Suprapubic skin (tissue), 4 donors: ENCODE measurements at regions not wholly inside any gene's neighbourhood (a gene's known extent, or its start where the extent isn't known, plus 50 kb on each side); places are given as distances from the start of the nearest gene placed in this dataset.

Experiments used
- DNase-seq, 2 donors: peaks; one replicate each; pipeline ENCODE4 v3.0.0-alpha.2; 2019; ENCODE audit warnings: low spot score in 2 of 2
- H3K27ac ChIP-seq: fragments of 200-600 bp; sonication (generic); one replicate; pipeline ENCODE4 v1.5.1; 2019
- H3K27me3 ChIP-seq: fragments of 200-600 bp; sonication (generic); one replicate; pipeline ENCODE4 v1.5.1; 2019
- H3K36me3 ChIP-seq: fragments of 200-600 bp; sonication (generic); one replicate; pipeline ENCODE4 v1.5.1; 2019
- H3K4me1 ChIP-seq: fragments of 200-600 bp; sonication (generic); one replicate; pipeline ENCODE4 v1.5.1; 2019
- H3K4me3 ChIP-seq: fragments of 200-600 bp; sonication (generic); one replicate; pipeline ENCODE4 v1.5.1; 2019; ENCODE audit warnings: mild to moderate bottlenecking
- H3K9me3 ChIP-seq: fragments of 200-600 bp; sonication (generic); one replicate; pipeline ENCODE4 v1.5.1; 2019
- CTCF ChIP-seq, 2 donors: fragments of 200-600 bp in 1 of 2; fragments of 450-650 bp in 1 of 2; sonication (generic) in 1 of 2; IDR thresholded peaks; one replicate each; pipeline ENCODE4 v1.5.1; 2016 to 2019; ENCODE audit warnings: antibody characterized with exemption in 2 of 2, mild to moderate bottlenecking in 1 of 2, moderate library complexity in 1 of 2
- EP300 ChIP-seq: sonication (generic); formaldehyde crosslinking; IDR thresholded peaks from one replicate; pipeline ENCODE4 v1.6.1; 2017; ENCODE audit warnings: antibody characterized with exemption
- POLR2A ChIP-seq, 2 donors: fragments of 450-650 bp; IDR thresholded peaks; one replicate each; pipeline ENCODE4 v1.6.1; 2017; ENCODE audit warnings: antibody characterized with exemption in 2 of 2, mild to moderate bottlenecking in 2 of 2, moderate library complexity in 2 of 2
- POLR2AphosphoS5 ChIP-seq, 3 donors: sonication (generic); formaldehyde crosslinking; IDR thresholded peaks; one replicate each; pipeline ENCODE4 v1.6.1; 2017; ENCODE audit warnings: antibody characterized with exemption in 3 of 3
- WGBS: methylation state at CpG from one replicate; pipeline ENCODE4 v1.1.5; 2018; 5-methylcytosine and 5-hydroxymethylcytosine counted together

GRCh38 chr12:67145692-67146091 lies 123.5 kb upstream of the CAND1 start:
- TF ChIP-seq EP300 (no peak), CTCF (IDR thresholded peaks at IDR 0.05) (no peak), POLR2A (IDR thresholded peaks at IDR 0.05) (no peak), POLR2AphosphoS5 (IDR thresholded peaks at IDR 0.05) (no peak)
- H3K4me3 ChIP-seq, result no peak overlapping the region
- WGBS, result 74% methylated on average over 4 of the region's 4 CpGs
- H3K4me1 ChIP-seq, result no peaks in the 10 kb centered on the region
- H3K27ac ChIP-seq, result no peak overlapping the region
- no peaks in the 10 kb centered on the region for H3K36me3 ChIP-seq
- H3K27me3 ChIP-seq, result no peaks in the 10 kb centered on the region
- no peak for DNase-seq
- H3K9me3 ChIP-seq, result no peaks in the 10 kb centered on the region

GRCh38 chr12:67147030-67147429 lies 122.1 kb upstream of the CAND1 start:
- WGBS, result 36% methylated on average over 1 of the region's 1 CpG
- no peak for TF ChIP-seq EP300
- no peak for TF ChIP-seq CTCF (IDR thresholded peaks at IDR 0.05)
- TF ChIP-seq POLR2AphosphoS5 (IDR thresholded peaks at IDR 0.05), result no peak
- no peak for TF ChIP-seq POLR2A (IDR thresholded peaks at IDR 0.05)
- Histone ChIP-seq H3K36me3 (no peaks in the 10 kb centered on the region), H3K27me3 (no peaks in the 10 kb centered on the region), H3K4me3 (no peak overlapping the region), H3K4me1 (no peaks in the 10 kb centered on the region), H3K9me3 (no peaks in the 10 kb centered on the region), H3K27ac (no peak overlapping the region)
- DNase-seq, result no peak

- DNase-seq, result no peak
- Histone ChIP-seq H3K36me3 (no peaks in the 10 kb centered on the region), H3K9me3 (no peaks in the 10 kb centered on the region), H3K27me3 (no peaks in the 10 kb centered on the region), H3K4me1 (no peaks in the 10 kb centered on the region), H3K27ac (no peak overlapping the region), H3K4me3 (no peak overlapping the region)
- no peak for TF ChIP-seq POLR2A (IDR thresholded peaks at IDR 0.05)
- TF ChIP-seq POLR2AphosphoS5 (IDR thresholded peaks at IDR 0.05), result no peak
- no peak for TF ChIP-seq EP300
- TF ChIP-seq CTCF (IDR thresholded peaks at IDR 0.05), result no peak
Measured at GRCh38 chr12:67147447-67147846, 121.7 kb upstream of the CAND1 start.

GRCh38 chr12:67148265-67148664 lies 120.9 kb upstream of the CAND1 start:
- no peak for TF ChIP-seq POLR2A (IDR thresholded peaks at IDR 0.05)
- TF ChIP-seq CTCF (IDR thresholded peaks at IDR 0.05), result no peak
- no peak for TF ChIP-seq EP300
- no peak for TF ChIP-seq POLR2AphosphoS5 (IDR thresholded peaks at IDR 0.05)

GRCh38 chr12:67151886-67152285 lies 117.3 kb upstream of the CAND1 start:
- Histone ChIP-seq H3K4me3 (no peak overlapping the region), H3K27ac (no peak overlapping the region), H3K9me3 (no peaks in the 10 kb centered on the region), H3K4me1 (no peaks in the 10 kb centered on the region), H3K27me3 (no peaks in the 10 kb centered on the region), H3K36me3 (no peaks in the 10 kb centered on the region)
- WGBS, result 72% methylated on average over 3 of the region's 3 CpGs
- DNase-seq, result no peak
- no peak for TF ChIP-seq CTCF (IDR thresholded peaks at IDR 0.05)
- TF ChIP-seq EP300, result no peak
- TF ChIP-seq POLR2A (IDR thresholded peaks at IDR 0.05), result no peak
- no peak for TF ChIP-seq POLR2AphosphoS5 (IDR thresholded peaks at IDR 0.05)

More at GRCh38 chr12:67148265-67148664, 120.9 kb upstream of the CAND1 start:
- Histone ChIP-seq H3K36me3 (no peaks in the 10 kb centered on the region), H3K27me3 (no peaks in the 10 kb centered on the region), H3K4me1 (no peaks in the 10 kb centered on the region), H3K27ac (no peak overlapping the region), H3K9me3 (no peaks in the 10 kb centered on the region), H3K4me3 (no peak overlapping the region)
- 73% methylated on average over 1 of the region's 1 CpG for WGBS
- no peak for DNase-seq
